ENCODE measurements at regions not wholly inside any gene's neighbourhood (a gene's known extent, or its start where the extent isn't known, plus 50 kb on each side); places are given as distances from the start of the nearest gene placed in this dataset.
A peak's percentile ranks its signal among the peaks of the same experiment; 100 is the strongest.

DNA sequence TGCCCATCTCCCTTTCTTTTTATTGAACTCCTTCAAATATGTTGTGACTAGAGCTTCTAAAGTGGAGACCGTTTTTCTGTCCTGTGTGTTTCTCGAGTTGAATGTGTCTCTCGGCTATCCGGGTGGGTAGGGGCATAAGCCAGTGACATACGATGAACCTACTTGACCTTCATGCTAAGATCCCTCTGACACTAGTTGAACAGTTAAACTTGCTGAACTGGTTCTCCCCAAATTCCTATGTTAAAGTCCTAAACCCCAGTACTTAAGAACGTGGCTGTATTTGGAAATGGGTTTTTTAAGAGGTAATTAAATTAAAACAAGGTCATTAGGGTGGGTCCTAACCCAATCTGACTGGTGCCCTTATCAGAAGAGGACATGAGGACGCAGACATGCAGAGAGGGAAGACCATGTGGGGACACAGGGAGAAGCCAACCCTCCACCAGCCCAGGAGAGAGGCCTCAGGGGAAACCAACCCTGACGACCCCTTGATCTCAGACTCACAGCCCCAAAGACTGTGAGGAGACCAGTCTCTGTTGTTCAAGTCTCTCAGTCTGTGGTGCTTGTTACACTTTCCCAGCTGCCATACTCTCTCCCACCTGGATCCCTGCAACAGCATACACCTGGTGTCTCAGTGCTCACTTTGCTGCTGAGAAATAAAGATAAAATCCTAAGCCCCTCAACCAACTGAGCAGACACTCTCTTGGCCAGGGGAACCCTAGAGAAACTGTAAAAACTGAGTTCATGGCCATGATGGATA lies 208.4 kb downstream of the MYLK4 start:
- DNase-seq (ENCODE audit: low read depth in 2 of 3, low spot score in 2 of 3) = no peak

DNA sequence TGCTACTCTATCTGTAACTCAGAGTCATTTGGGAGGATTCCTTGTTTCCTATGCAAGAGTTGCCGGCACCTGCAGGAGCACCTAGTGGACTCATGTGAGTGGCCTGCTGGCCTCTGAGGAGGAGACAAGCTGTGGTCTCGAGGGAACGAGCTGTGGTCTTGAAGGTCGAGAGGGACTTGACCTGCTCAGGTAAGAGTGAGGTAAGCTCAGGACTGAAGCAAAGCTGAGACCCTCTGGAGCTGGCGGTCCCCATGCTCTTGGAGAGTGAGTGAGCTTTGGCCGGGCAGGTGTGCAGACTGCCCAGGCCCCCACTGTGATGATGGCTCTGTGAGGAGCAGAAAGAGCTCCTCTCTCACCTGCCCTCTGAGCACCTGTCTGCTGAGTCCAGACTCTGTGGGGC lies 214.3 kb downstream of the MYLK4 start:
- DNase-seq (ENCODE audit: low read depth in 2 of 3, low spot score in 2 of 3) = no peak

DNA sequence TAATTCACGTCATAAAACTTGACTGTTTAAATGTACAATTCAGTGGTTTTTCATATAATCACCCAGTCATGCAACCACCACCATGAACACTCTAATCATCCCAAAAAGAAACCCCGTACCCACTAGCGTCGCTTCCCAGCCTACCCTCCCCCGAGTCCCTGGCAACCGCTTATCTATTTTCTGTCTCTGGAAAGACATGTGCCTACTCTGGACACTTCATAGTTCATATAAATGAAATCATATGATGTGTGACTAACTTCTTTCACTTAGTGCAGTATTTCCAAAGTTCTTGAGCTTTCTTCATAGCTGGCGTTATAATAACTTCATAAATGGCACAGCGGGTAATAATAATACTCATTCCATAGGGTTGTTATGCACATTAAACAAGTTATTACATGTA lies 215.2 kb downstream of the MYLK4 start:
- no peak for DNase-seq (ENCODE audit: low read depth in 2 of 3, low spot score in 2 of 3)

DNA sequence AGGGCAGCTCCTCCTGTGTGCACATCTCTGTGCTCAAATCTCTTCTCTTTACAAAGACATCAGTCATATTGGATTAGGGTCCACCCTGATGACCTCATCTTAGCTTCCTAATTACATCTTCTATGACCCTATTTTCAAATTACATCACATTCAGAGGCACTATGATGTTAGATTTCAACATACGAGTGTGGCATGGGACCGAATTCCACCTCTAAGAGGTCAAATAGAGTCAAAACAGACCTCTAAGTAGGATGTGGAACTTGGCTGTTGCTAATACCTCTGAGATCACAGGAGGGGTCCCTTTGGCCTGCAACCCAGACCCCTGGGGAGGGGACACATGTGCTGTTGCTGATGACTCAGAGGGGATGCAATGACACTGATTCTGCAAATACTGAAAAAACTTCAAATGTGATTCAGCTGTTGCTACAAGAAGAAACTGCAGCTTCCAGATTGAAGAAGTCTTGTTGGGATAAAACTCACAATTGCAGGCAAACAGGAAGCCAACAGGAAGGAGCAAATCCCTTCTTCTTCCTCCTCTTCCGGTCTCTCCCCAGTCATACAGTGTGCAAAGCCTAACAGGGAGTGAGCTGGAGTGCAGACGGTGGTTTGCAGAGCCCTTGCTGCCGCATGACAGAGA lies 216.2 kb downstream of the MYLK4 start:
- peak in 2 of 3 donors; percentile 30 to 39 for DNase-seq (ENCODE audit: low read depth in 2 of 3, low spot score in 2 of 3)

DNA sequence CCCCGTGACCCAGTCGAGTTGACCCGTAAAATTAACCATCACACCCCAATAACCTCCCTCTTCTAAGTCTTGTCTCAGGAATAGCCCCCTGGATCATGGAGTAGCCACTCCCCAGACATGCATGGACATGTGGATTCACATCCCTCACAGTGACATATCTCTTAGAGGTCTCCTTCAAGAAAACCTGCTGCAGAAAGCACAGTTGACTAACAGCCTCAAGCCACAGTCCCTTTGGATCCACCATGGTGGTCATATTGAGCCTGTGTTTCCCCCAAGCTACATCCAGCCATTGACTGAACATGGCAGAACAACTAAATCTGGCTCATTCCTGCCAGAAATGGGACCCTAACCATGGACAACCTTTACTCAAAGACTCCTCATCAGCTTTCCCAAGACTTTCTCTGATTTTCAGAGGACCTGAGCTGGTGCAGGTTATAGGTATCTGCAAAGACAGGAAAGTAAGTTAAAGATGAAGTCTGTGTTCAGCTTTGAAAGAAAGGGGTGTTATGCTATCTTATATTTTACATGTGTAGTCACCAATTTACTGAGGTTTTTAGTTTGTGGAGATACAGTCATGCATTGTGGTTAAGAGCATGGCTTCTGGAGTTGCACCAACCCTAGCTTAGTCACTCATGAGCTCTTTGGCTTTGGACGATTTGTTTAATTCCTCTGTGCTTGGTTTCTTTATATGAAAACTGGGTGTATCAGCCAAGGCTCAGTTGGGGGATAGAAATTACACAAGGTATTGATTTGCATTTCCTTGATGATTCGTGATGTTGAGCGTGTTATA lies 219.1 kb downstream of the MYLK4 start:
- DNase-seq (ENCODE audit: low read depth in 2 of 3, low spot score in 2 of 3) = no peak

DNA sequence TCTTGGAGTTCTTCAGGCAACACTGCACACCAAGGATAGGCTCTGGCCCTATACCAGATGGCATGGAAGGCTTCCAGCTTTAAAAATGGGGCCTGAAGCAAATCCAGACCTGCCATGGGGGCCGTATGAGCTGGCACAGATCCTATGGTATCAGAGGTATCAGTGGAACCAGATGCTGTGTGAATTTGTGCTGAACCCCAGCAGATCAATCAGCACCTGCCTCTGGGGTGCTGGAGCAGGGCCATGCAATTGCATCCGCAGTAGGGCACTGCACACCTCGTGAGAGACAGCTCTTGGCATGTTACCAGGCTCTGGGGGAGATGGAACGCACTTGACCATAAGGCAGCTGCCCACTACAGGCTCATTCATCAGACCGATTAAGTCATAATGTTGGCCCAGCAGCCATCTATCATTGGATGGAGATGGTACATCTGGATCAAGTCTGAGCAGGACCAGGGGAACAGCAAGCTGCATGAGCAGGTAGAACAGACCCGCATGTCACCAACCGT lies 221.5 kb downstream of the MYLK4 start:
- DNase-seq (ENCODE audit: low read depth in 2 of 3, low spot score in 2 of 3) = no peak

DNA sequence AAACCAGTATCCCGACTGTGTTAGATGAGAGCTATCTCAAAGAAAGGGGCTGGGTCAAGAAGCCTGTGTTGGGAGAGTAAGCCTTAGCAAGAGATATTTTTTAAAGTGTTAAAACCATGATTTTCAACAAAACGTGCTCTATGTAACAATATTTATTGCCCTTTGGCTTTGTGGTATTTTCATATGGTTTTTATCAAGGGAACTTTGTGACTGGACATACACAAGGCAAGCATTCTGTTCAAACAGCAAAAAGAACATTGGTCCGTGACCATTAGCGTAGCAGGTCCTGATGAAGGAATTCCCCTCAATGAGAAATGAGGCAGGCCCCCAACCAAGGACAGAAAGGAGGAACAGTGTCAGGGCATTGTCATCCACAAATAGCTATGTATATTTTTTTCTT lies 222.6 kb downstream of the MYLK4 start:
- DNase-seq (ENCODE audit: low read depth in 2 of 3, low spot score in 2 of 3) = no peak

DNA sequence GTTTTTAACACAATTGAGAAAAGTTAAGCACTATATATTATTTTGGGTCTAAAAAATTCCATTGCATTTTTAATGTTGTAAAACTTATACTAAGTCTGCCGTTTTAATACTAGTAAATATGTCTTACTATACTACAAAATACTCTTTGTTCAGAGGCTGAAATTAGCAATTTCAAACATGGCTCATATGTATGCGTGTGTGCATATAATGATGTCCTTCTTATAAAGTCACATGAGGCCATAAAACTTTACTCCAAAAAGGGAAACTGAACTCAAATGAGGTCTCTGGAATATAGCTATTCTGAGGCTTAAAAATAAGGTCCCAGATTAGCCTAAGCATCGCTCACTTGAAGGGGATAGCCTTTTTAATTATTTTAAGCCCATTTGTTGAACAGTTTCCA lies 224.0 kb downstream of the MYLK4 start:
- DNase-seq (ENCODE audit: low read depth in 2 of 3, low spot score in 2 of 3) = no peak

DNA sequence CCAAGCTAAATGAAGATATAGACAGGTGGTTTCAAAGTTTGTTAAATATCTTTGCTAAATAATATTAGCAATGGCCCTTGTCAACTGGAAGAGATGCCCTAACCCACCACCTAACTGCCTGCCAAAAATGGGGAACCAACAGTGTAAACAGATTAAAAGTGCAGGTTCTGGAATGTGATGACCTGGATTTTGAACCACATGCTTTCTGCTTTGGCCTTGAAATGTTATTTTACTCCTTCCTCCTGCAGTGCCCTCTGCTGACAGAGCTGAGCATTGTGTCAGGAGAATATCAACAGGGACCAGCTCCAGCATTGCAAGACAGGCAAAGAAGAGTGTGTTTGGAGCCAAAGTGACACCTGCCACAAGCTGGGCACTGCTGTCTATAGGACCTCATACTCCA lies 226.6 kb downstream of the MYLK4 start:
- DNase-seq (ENCODE audit: low read depth in 2 of 3, low spot score in 2 of 3) = no peak

DNA sequence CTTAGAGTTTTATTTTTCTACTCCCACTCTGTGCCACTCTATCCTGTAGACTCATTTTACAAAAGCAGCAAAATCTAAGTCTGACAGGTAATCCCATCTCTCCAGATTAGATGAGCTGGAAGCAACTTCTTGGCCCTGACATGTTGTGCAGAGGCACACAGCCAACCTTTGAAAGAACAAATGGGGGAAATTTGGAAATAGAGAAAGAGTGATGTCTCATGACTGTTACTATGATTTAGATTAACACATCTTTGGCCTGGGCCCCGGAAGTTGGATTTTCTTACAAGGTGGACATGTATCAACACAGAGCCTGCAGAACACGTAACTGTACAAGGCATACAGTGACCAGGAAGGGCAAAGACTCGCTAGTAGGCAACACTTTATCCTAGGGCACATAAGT lies 227.7 kb downstream of the MYLK4 start:
- DNase-seq (ENCODE audit: low read depth in 2 of 3, low spot score in 2 of 3) = no peak

DNA sequence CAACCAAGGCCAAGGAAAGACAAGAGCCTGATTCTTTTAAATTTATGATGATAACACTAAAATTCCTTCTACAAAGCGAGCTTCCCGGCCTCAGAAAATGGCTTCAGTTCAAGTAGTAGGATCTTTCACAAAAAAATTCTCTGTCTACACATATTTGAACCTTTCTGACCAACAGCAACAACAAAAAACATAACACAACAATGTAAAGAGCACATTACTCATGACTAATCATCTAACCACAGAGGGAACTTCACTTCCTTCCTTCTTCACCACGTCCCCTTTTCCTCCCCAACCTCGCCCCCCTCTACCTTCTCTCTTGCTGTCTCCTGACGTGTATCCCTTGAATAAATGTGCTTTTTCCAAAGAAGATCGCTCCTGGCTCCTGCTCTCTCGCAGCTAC lies 228.2 kb downstream of the MYLK4 start:
- peak in 2 of 3 donors; percentile 57 to 62 for DNase-seq (ENCODE audit: low read depth in 2 of 3, low spot score in 2 of 3)

DNA sequence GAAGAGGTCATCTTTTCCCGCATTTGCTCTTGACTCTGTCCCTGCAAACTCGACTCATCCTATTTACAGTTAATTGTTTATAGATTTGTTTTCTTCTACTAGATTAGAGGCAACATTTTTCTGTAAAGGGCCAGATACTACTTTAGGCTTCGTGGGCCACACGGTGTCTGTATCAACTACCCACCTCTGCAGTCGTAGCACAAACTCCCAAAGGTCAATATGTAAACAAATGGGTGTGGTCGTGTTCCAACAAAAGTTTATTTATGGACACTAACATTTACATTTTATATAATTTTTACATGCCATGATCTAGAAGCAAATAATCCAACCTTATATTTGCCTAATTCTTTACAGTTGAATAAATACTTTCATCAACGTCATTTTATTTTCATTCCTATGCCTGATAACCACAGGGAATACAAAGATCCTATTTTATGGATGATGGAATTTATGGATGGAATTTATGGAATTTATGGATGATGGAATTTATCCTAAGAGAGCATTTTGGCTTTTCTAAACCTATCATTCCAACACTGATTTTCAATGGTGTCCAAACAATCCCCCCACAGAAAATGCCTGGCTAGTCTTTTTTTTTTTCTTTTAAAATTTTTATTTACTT lies 232.8 kb downstream of the MYLK4 start:
- no peak for DNase-seq (ENCODE audit: low read depth in 2 of 3, low spot score in 2 of 3)

DNA sequence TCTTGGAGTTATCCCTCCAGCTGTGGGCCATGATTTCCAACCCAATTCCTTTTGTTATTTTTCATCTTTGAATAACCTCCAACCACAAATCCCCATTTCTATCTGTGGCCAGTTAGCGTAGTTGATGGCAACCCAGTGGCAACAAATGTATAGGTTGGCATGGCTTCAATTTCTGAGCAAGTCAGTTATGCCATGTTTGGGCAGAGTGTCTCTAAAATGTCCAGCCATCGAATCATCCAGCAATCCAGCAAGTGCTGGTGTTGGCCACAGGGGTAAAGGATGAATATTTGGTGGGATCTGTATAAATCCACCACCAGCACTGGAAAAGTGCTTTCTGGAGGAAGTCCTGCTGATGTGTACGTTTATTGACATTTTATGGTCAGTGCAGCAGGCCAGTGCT lies 233.3 kb downstream of the MYLK4 start:
- DNase-seq (ENCODE audit: low read depth in 2 of 3, low spot score in 2 of 3) = no peak

DNA sequence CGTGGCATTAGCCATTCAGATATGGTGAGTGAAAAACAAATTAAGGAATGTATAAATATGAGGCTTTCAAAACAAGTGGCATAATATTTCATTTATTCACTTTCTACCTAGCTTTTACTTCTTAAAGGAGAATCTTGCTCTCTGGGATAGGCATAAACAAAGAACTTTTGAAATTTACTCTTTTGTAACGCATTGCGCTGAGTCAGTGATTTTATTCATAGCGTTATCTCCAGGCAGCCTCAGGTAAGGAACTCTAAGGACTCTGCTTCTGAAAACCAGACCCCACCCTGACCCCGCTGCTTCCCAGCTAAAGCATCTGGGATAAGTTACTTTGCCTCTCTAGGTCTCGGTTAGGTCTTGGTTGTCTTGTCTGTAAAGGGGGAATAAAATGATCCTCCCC lies 234.7 kb downstream of the MYLK4 start:
- DNase-seq (ENCODE audit: low read depth in 2 of 3, low spot score in 2 of 3) = no peak

DNA sequence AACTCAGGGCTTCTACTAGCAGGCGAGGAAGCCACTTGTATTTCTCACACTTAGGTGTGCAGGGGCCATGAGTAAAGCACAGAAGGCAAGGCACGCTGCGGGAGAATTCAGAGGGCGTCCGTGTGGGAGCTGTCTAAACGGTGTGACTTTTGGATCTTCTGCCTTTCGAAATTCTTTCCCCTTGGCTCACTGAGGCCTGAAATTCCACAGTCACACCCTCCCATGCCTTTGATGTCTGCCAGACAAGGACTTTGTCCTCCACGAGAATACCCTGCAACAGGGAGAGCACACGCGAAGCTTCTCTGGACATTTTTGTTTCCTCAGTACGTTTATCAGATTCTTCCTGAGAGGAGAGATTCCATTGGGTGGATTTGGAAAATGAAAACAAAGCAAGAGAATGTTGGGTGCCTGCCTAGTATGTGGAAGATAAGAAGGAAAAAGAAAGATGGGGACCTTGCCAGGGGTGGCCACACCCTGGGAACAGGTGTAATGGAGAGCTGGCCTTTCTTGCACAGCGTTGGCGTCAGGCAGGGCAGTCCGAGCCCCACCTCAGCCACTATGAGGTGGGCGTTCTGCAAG lies 235.7 kb downstream of the MYLK4 start:
- no peak for DNase-seq (ENCODE audit: low read depth in 2 of 3, low spot score in 2 of 3)

DNA sequence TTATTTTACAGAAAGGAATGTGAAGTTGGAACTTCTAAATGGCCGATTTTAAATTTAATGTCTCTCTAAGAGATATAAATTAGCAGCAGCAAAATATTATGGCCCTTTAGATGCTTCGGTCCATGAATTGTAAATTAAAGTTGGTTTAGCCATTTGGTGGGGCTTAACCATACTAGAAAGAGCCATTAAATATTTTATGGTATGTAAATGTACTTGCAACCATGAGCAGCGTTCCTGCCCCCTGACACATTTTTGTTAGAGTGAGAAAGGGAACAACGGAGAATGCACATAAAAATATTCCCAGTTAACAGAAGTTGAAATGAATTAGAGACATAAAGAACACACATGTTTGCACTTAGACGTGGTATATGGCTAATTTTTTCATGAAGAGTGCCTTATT lies 237.9 kb downstream of the MYLK4 start:
- DNase-seq (ENCODE audit: low read depth in 2 of 3, low spot score in 2 of 3) = no peak

DNA sequence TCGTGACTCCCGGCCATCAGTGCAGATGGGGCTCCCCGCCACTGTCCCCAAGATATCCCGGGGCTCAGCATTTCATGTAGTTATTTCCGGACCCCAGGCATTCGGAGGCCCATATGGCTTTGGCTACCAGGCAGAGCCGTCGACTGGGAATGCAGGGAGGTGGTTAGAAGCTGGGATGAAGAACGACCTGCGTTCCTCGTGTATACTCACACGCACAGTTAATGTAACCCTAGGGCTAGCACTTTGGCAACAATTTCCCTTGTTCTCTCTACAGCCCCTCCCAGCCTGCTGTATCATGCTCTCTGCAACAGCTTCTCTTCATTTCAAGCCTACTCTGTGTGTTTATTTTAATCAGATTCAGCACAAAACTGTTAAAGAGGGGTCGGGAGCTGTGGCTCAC lies 240.4 kb downstream of the MYLK4 start:
- DNase-seq (ENCODE audit: low read depth in 2 of 3, low spot score in 2 of 3) = no peak

DNA sequence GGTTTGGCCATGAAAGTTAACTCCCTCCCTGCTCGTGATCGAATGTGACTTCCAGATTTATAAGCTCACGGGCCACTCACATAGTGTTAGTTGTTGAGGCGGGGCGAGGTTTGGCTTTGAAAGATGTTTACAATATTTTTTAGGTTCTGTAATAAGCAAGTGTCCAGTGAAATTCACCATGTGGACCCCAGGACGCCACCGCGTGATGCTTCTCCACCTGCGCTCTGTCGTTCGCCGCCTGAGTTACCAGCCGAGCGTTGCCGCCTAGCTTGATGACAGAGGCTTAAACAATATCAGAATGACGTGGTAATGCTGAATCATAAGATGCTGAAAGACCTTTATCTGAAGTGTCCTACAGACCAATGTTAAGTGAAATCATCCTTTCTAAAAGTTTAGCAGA lies 241.0 kb downstream of the MYLK4 start:
- DNase-seq (ENCODE audit: low read depth in 2 of 3, low spot score in 2 of 3) = no peak

DNA sequence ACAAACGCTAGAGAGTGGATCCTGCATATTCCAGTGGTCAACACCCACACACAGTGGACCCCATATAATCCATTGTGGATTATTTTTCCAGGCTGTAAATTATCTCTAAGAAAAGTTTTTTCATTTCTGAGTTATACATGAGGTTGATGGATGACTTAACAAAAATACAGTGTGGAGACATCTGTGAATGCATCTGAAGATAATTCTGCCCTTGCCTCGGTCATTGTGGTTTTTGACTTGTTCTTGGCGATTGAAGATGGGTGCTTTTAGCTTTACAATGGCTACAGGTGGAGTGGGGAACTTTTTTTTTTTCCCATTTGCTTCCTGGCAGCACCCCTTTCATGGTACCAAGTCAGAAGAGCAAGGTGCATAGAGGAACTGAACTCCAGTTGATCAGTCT lies 242.7 kb downstream of the MYLK4 start:
- DNase-seq (ENCODE audit: low read depth in 2 of 3, low spot score in 2 of 3) = peak in 1 of 3 donors; percentile 28

DNA sequence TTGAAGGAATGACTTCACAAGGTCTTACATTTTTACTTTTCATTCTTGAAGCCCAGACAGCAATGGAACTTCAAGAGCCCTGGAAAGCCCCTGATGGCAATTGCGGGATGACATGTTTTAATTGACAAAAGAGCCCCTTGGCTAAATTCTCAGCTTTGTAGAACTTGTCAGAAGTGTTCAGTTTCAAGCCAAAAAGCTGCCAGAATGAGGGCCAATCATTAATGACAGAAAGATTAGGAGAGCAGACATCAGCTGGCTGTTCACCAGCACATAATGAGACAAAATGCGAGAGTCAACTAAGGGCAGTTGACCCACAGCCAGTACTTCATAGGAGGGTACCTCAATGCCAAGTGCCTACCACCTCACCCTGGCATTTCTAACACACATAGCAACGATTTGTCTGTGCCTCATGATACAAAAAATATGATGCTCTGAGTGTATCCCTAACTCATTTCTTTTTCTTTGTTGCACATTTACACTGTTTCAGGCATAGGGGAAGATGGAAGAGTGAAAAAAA lies 243.1 kb downstream of the MYLK4 start:
- no peak for DNase-seq (ENCODE audit: low read depth in 2 of 3, low spot score in 2 of 3)

DNA sequence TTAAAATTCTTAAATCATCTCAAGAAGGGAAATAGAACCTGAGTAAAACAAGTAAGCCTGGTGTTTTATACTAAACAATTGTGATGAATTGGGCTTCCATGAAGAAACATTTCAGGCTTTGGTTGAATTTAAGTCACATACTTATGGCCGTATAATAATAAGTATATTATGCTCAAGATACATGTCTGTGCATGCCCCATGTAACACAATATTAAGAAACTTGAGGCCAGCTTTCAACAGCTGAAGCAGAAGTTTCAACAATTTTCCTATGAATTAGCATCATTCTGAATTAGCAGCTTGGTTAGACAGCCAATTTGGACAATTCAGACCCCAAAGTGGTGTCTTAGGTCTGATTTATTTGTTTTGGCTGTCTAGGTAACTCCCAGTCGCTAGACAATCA lies 243.7 kb downstream of the MYLK4 start:
- DNase-seq (ENCODE audit: low read depth in 2 of 3, low spot score in 2 of 3) = no peak

Measured in hematopoietic multipotent progenitor cell (in vitro differentiated cells).